ENCODE measurements at regions not wholly inside any gene's neighbourhood (a gene's known extent, or its start where the extent isn't known, plus 50 kb on each side); places are given as distances from the start of the nearest gene placed in this dataset.

- TF ChIP-seq CTCF (IDR thresholded peaks at IDR 0.05; ENCODE audit: low read depth, low read length), result no peak
- no peak for TF ChIP-seq EZH2phosphoT487 (IDR thresholded peaks at IDR 0.05; ENCODE audit: low read depth)
Measured at GRCh38 chr20:47973519-47974233, 188.4 kb upstream of the SULF2 start.
